Panc1 (cell line): ENCODE measurements at regions not wholly inside any gene's neighbourhood (a gene's known extent, or its start where the extent isn't known, plus 50 kb on each side); places are given as distances from the start of the nearest gene placed in this dataset.

Experiments used
- POLR2AphosphoS5 ChIP-seq: IDR thresholded peaks from 2 replicates; pipeline ENCODE4 v1.6.1; 2012; ENCODE audit warnings: mild to moderate bottlenecking, low read depth, low read length, moderate library complexity
- REST ChIP-seq, 2 experiments: IDR thresholded peaks; 2 replicates each; pipeline ENCODE4 v1.6.1; 2011 to 2012; ENCODE audit warnings: low read depth in 2 of 2, control low read depth in 1 of 2, low read length in 1 of 2, mild to moderate bottlenecking in 1 of 2, moderate library complexity in 1 of 2; ENCODE audit not compliant: insufficient read depth in 1 of 2
- SIN3A ChIP-seq: IDR thresholded peaks from 2 replicates; pipeline ENCODE4 v1.6.1; 2012; ENCODE audit warnings: low read depth, mild to moderate bottlenecking, low read length, moderate library complexity, borderline replicate concordance; ENCODE audit not compliant: insufficient read depth
- TCF7L2 ChIP-seq: IDR thresholded peaks from 2 replicates; pipeline ENCODE4 v1.6.1; 2011; ENCODE audit warnings: mild to moderate bottlenecking, low read depth, low read length, inconsistent platforms
- TF ChIP-seq, protein P1 (sequence below): fragments of 450-650 bp; IDR thresholded peaks from 2 replicates; pipeline ENCODE4 v1.5.1; 2017; ENCODE audit warnings: mild to moderate bottlenecking

GRCh38 chr2:121098556-121098955 is 186.4 kb downstream of the TFCP2L1 start:
- TF ChIP-seq REST (IDR thresholded peaks at IDR 0.05; ENCODE audit: insufficient read depth in 1 of 2, low read depth in 2 of 2, low read length in 1 of 2) (no peak), POLR2AphosphoS5 (no peak), SIN3A (no peak), TCF7L2 (no peak)
- TF ChIP-seq, protein P1, sequence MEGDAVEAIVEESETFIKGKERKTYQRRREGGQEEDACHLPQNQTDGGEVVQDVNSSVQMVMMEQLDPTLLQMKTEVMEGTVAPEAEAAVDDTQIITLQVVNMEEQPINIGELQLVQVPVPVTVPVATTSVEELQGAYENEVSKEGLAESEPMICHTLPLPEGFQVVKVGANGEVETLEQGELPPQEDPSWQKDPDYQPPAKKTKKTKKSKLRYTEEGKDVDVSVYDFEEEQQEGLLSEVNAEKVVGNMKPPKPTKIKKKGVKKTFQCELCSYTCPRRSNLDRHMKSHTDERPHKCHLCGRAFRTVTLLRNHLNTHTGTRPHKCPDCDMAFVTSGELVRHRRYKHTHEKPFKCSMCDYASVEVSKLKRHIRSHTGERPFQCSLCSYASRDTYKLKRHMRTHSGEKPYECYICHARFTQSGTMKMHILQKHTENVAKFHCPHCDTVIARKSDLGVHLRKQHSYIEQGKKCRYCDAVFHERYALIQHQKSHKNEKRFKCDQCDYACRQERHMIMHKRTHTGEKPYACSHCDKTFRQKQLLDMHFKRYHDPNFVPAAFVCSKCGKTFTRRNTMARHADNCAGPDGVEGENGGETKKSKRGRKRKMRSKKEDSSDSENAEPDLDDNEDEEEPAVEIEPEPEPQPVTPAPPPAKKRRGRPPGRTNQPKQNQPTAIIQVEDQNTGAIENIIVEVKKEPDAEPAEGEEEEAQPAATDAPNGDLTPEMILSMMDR: no peak
